GM21576 (cell line): ENCODE measurements at regions not wholly inside any gene's neighbourhood (a gene's known extent, or its start where the extent isn't known, plus 50 kb on each side); places are given as distances from the start of the nearest gene placed in this dataset.
"Not testable (repeated sequence)": the region's sequence is repeated elsewhere in the genome, so short reads cannot be mapped to it uniquely, and the experiment has no call there.

Experiments used
- ATAC-seq: cut with Tn5 transposase; IDR thresholded peaks from one replicate; pipeline ENCODE4 v1.9.1; 2021; ENCODE audit warnings: mild to moderate bottlenecking, moderate library complexity; ENCODE audit not compliant: unreplicated experiment

GRCh38 chr6:9236443-9236842 lies 801.1 kb upstream of the SLC35B3 start:
- no peak for ATAC-seq

DNA sequence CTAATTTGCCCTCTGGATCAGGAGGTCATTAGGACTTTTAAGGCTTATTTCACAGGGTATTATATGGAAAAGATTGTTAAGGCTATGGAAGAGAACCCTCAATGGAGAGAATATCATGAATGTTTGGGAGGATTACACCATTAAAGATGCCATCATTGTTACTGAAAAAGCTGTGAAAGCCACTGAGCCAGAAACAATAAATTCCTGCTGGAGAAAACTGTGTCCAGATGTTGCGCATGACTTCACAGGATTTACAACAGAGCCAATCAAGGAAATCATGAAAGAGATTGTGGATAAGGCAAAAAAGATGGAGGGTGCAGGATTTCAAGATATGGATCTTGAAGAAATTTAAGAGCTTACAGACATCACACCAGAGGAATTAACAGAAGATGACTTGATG lies 798.3 kb upstream of the SLC35B3 start:
- ATAC-seq, result no peak

- no peak for ATAC-seq
These were observed 797.9 kb upstream of the SLC35B3 start for GRCh38 chr6:9233226-9233625.

- ATAC-seq, result no peak
These were observed 790.1 kb upstream of the SLC35B3 start for GRCh38 chr6:9225441-9225871.

DNA sequence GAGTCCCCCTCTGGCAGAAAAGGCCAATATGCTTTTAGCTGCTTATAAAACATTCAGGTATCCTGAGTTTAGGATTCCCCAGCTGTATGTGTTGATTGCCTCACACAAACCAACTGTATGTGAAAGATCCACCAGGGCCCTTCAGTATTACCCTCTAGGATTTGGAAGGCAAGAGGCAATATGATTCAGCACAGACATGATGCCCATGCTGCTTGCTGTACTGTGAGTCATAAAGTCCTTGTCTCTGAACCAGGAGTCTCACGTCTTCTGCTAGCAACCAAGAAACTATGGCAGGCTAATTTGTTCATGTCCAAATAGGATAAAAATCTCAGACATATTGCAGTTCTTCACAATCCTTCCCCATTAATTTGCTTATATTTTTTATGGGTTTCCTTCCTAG lies 789.2 kb upstream of the SLC35B3 start:
- ATAC-seq, result no peak

DNA sequence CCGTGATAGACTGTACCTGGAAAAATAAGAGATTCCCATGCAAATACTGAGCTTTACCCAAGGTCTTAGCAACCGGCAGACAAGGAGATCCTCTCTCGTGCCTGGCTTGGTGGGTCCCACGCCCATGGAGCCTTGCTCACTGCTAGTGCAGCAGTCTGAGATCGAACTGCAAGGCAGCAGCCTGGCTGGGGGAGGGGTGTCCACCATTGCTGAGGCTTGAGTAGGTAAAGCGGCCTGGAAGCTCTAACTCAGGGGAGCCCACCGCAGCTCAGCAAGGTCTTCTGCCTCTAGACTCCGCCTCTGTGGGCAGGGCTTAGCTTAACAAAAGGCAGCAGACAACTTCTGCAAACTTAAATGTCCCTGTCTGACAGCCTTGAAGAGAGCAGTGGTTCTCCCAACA lies 778.4 kb upstream of the SLC35B3 start:
- ATAC-seq, result not testable (repeated sequence)

DNA sequence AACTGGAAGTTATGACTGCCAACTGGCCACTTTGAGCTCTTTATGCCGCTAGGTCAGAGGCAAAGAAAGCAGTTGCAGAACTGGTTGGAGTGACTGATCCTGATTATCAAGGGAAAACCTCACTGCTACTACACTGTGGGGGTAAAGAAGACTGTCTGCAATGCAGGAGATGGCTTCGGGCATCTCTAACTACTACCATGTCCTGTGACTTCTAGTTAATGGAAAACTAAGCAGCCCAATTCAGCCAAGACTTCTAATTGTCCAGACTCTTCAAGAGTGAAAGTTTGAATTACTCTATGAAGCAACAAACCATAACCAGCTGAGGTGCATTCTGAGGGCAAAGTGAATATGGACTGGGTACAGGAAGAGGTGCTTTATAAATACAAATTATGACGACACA lies 773.6 kb upstream of the SLC35B3 start:
- ATAC-seq, result no peak

- ATAC-seq, result no peak
These were observed 770.3 kb upstream of the SLC35B3 start for GRCh38 chr6:9205645-9206044.

GRCh38 chr6:9204171-9204570 lies 768.8 kb upstream of the SLC35B3 start:
- ATAC-seq, result no peak

DNA sequence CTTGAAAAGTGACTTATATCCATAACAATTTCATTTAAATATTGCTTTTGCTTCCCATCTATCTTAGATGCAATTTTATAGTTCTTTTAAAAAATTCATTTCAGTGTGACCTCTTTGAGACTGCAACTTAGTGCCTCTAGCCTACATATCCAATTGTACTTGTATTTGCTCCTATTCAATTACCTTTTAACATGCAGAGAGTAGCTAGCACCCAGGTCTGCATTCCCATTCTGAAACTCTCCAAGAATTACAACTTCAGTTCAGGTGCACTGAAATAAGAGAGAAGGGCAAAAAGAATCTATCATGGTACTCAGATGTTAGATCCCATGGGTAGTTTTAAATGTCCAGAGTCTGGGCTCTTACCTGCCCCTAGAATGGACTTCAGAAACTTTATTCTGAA lies 765.4 kb upstream of the SLC35B3 start:
- ATAC-seq, result no peak

DNA sequence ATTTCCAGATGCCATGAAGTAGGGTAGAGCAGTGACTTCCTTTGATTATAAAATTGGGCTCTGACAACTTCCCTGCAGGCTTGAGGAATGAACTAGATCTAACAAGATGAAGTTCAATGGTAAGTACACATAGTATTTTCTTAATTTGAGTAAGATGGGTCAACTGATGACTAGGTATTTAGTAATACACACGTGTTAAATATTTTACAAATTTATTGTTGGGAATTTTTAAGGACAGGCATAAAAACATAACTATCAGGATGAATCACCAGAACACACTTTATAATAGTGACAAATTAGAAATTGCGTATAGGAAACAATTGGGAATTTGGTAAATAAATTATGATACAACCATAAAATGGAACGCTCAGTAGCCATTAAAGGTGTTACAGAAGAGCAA lies 762.4 kb upstream of the SLC35B3 start:
- ATAC-seq, result no peak

DNA sequence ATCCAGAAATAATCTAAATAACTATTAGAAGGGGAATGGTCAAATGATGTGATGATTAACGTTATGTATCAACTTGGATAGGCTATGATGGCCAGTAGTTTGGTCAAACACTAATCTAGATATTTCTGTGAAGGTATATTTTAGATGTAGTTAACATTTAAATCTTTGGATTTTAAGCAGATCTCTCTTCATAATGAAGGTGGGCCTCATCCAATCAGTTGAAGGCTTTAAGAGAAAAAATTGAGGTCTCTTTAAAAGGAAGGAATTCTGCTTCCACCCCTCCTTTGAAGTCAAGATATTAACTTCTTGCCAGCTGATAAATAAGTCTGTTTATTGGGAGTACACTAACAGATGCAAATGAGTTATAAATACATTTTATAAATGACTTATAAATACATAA lies 760.0 kb upstream of the SLC35B3 start:
- ATAC-seq, result no peak

GRCh38 chr6:9192405-9192909 lies 757.1 kb upstream of the SLC35B3 start:
- ATAC-seq, result no peak

DNA sequence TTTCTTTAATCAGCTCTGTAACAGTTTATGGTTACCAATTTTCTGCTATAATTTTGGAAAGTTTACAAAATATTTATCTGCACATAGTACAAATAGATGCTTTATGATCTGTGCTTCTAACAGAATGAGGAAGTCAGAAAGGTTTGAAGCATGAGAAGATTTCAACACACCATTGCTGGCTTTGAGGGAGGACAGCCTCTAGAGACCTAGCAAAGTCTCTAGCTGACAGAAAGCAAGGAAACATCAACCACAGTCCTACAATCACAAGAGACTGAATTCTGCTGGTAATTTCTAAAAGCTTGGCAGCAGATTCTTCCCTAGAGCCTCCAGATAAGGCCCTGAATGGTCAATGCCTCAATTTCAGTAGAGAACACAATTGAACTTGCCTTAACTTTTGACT lies 750.8 kb upstream of the SLC35B3 start:
- no peak for ATAC-seq

DNA sequence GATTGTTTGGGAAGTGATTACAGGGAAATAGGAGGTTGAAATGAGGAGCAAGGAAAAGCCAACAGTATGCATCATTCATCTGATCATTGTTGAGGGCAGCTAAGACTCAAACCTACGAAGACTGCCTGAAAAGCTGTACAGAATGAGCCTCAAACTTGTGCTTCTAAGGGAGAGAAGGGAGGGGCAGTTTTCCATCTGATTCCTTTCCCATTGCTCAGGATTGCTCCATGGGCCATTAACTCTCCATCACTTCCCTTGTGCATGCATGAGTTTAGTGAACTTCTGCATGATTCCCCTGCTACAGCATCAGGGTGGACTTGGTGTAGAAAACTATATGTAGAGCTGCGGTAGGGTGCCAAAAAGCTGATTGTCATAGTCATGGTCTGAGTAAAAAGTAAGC lies 742.7 kb upstream of the SLC35B3 start:
- no peak for ATAC-seq

DNA sequence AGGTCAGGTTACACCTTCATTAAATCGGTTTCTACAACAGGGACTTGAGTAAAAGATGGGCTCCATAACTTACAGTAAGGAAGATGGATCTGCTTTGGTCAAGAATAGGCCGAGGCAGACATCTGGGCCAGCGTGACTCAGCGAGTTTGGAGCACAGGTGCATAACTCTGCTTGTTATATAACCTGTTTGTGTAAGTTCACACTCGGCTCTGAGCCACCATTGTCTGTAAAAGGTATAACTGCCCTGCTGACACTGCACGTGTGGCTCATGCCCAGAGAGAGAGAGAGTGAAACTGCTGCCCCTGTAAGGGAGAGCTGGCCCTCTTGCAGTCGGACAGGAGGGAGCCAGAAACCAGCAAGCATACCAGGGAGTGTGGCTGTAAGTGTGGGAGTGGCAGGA lies 737.9 kb upstream of the SLC35B3 start:
- ATAC-seq, result no peak

DNA sequence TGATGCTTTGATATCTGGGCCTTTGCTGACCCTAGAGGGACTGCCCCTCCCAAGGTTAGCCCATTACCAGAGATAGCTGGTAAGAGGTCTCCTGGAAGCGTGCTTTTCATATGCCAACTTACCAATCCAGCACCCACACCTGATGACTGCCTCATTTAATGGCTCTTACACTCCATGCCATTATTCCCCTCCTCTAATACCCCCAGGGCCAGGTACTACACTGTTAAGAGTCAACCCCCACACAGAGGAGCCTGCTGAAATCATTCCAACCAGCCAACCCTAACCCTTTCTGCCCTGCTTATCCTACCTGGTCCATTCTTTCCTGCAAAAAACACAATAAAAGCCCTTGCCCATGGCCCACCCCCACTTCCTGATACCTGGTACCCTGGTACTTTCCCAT lies 736.8 kb upstream of the SLC35B3 start:
- ATAC-seq, result no peak

DNA sequence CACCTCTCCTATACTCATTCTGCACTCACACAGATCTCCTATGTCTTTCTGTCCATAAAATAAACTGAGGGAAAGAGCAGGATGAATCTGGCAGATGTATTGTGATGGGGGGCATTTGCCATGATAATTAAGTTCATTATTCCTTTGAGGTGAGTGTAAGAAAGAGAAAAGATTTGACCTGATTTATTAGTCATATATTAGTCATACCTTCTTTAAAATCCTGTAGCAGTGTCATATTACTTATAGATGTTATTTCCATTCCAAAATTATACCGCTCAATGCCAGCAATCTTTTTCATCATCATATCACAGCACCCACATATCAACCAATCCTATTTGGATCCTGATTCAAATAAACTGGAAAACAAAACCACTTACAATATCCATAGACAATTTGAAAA lies 733.3 kb upstream of the SLC35B3 start:
- ATAC-seq, result no peak

- no peak for ATAC-seq
These were observed 726.4 kb upstream of the SLC35B3 start for GRCh38 chr6:9161731-9162130.

DNA sequence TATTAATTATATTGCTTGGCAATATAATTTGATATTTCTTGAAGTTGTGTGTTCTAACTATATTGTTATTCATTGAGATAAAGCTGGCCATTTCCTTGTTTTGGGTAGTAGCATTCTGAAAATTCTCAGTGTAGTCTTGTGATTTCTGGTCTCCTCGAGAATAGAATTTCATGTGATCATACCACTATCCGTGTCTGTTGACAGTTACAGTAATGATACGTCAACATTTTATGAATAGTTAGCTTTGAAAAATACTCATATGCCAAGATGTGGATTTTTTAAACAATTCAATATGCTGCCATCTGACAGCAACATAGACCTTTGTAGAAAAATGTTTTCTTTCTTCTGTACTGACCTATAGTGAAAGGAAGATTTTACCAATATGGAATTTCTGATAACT lies 723.7 kb upstream of the SLC35B3 start:
- no peak for ATAC-seq

DNA sequence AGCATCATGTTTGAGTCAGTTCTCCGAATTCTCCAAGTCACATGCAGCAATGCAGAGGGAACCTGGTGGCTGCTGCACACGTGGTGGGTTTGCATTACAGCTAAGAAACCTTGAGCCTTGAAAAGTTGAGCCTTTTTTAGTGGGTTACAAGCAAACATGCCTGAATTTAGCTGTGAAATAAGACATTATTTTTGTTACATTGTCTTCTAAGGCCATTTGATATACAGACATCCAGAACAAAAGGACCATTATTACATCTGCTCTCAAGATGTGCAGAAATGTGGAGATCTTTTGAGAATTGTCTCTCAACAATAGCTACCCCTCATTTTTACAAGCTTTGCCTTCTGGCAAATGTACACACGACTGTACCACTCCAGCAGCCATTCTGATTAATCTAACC lies 720.5 kb upstream of the SLC35B3 start:
- no peak for ATAC-seq

DNA sequence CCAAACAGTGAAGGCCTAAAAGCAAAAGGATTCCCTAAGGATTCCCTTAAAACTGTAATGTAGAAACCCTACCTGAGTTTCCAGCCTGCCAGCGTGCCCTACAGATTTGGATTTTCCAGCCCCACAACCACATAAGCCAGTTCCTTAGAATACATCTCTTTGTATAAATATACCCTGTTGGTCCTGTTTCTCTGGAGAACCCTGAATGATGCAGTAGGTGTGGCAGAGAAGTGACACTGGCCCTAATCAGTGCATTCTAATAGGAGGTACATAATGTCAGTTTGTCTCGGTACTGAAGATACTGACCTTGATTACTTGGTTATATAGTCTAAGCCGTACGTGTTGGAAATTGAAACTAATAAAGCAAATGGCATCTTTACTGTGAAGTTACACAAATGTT lies 707.8 kb upstream of the SLC35B3 start:
- no peak for ATAC-seq

GRCh38 chr6:9140951-9141460 lies 705.7 kb upstream of the SLC35B3 start:
- no peak for ATAC-seq

GRCh38 chr6:9140172-9140571 lies 704.8 kb upstream of the SLC35B3 start:
- no peak for ATAC-seq
